GM19438 (cell line): ENCODE measurements at regions not wholly inside any gene's neighbourhood (a gene's known extent, or its start where the extent isn't known, plus 50 kb on each side); places are given as distances from the start of the nearest gene placed in this dataset.

Experiments used
- ATAC-seq: cut with Tn5 transposase; IDR thresholded peaks from one replicate; pipeline ENCODE4 v1.9.1; 2021; ENCODE audit warnings: low read depth; ENCODE audit not compliant: unreplicated experiment

DNA sequence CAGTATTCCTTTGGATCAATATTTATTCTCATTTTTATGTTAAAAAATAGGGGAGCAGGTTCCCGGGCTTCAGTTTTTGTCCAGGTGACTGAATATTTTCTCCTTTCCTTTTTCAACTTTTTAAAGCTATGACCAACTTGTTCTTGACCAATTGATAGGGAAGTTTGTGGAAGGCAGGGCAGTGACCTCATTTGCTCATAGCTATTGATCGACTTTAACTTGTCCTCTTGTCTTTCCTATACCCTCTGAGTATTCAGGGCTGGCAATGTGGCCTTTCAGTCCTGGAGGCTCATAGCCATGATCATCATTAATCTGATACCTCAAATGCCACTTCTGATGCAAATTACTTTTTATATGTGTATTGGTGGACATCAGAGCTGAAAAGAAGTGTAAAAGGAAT is 448.8 kb downstream of the KIF16B start:
- ATAC-seq: no peak

DNA sequence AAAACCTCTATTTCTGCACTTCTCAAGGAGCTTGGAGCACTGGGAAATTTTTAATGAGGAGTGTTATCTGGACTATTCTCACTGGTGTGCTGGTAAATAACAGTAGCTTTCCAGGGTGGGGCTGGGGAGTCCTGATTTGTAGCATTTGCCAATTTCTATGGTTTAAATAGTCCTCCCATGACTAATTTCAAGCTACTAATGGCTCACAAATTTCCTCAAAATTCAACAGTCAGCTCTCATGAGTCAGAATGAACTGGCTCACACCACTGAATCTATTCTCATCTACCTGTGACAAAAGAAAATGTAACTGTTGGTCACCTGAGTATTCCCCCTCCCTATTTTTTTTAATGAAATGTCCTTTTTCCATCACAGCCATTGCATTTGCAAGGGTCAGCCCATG is 449.6 kb downstream of the KIF16B start:
- no peak for ATAC-seq

GRCh38 chr20:16119909-16120308 is 453.3 kb downstream of the KIF16B start:
- ATAC-seq: no peak

GRCh38 chr20:16115911-16116552 is 457.2 kb downstream of the KIF16B start:
- ATAC-seq: no peak

DNA sequence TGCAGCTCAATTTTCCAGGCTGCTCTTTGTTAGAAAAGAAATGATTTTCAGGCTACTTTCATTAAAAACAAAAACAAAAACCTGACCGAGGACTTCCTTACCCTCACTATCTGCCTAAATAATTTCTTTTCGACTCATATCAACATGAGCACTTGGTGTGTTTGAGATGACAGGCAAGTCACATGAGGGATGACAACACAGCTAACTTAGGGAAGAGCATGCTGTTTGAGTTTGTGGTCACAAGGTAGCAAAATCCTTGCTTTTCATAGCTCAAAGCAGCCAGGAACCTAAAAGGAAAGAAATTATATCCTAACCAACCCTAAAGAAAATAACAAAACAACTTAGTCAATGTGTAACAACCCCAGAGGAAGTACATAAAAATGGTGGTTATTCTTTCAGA is 459.5 kb downstream of the KIF16B start:
- ATAC-seq: no peak

DNA sequence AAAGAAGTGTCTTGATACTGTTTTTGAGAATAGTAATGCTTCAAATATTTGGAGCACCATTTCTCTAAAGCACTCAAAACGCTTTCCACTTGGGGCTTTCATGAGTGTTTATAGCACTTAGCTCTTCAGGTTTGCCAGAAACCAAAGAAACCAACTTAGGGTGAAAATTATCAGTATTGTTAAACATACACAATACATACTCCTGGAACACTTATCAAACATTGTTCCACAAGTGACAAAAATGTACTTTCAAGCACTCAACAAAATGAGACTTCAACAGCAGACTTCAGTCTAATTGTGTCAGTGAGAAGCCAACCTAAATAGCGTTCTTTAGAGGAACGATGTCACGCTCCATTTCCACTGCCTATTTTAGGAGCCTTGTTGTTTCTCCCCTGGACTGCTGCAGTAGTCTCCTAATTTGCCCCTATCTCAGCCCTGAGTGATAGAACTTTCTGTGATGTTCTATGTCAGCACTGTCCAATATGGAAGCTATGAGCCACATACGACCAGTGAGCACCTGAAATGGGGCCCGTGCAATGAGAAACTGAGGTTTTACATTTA is 461.3 kb downstream of the KIF16B start:
- ATAC-seq: no peak

DNA sequence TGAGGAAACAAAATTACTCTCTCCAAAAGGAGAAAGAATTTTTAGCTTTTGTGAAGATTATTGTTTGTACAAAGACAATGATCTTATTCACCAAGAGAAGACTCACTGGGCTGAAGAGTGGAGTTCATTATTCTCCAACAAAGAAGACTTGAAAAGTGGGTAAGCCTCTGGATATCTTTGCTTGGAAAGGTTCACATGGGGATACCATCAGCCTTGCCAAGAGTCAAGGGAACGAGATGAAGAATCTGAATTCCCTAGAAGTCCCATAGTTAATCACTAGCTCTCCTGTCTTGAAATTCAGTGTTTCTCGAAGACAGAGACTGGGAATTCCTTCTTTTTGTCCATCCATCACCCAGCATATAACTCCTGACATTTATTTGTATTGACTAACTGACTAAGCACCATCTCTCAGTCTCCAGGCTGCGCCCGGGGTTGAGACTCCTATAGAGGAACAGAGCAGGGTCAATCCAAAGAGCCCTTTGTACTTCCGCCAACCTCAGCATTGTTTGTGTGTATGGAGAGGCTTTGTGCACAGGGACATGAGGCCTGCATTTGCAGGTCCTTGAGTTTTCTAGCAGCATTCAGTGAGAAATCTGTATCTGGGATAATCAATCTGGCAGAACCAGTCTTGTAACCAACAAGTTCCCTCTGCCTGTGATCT is 461.9 kb downstream of the KIF16B start:
- no peak for ATAC-seq

GRCh38 chr20:16107172-16107870 is 465.9 kb downstream of the KIF16B start:
- no peak for ATAC-seq

- ATAC-seq: no peak
These were observed 466.9 kb downstream of the KIF16B start for GRCh38 chr20:16106191-16106849.

DNA sequence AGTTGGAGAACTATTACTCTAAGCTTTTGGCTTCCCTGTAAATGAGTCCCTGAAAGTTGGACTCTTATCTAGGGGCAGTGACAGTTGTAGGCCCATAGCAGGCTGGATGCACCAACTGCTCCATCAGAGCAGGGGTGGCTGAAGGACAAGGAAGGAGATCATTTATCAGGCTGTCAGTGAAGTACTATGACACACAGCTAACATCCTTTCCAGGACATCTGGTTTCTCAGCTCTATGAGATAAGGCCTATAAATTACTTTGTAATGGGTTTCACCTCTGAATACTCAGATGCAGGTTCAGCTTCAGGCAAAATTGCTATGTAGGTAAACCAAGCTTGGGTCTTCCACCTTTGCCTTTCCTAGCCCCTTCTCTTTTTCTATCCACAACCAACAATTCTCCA is 468.5 kb downstream of the KIF16B start:
- ATAC-seq: no peak
